IPS DF 4.7 (cell line): ENCODE measurements at regions not wholly inside any gene's neighbourhood (a gene's known extent, or its start where the extent isn't known, plus 50 kb on each side); places are given as distances from the start of the nearest gene placed in this dataset.
"Not testable (repeated sequence)": the region's sequence is repeated elsewhere in the genome, so short reads cannot be mapped to it uniquely, and the experiment has no call there.

ENCODE experiments used
- DNase-seq: peaks from one replicate; pipeline ENCODE4 v3.0.0-alpha.2; 2013; ENCODE audit warnings: low spot score; ENCODE audit errors: extremely low read depth

- no peak for DNase-seq
Measured at GRCh38 chr7:20839196-20839735, 52.6 kb upstream of the SP8 start.

GRCh38 chr7:20839987-20840386, 53.3 kb upstream of the SP8 start:
- no peak for DNase-seq

DNA sequence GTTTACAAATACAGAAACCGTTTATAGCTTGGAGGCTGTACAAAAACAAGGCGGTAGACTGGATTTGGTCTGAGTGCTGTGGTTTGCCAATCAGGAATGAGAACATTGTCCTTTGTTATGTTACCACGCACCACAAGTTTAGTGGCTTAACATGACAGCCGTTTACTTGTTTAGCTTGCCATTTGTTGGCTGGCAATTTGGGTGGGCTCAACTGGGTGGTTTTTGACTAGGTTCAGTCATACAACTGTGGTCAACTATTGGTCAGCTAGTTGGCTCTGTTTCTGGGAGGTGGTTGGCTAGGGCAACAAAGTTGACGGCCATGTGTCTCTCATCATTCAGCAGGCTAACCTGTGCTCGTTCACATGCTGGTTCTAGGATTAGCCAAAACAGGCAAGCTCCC, 60.1 kb upstream of the SP8 start:
- DNase-seq: no peak

DNA sequence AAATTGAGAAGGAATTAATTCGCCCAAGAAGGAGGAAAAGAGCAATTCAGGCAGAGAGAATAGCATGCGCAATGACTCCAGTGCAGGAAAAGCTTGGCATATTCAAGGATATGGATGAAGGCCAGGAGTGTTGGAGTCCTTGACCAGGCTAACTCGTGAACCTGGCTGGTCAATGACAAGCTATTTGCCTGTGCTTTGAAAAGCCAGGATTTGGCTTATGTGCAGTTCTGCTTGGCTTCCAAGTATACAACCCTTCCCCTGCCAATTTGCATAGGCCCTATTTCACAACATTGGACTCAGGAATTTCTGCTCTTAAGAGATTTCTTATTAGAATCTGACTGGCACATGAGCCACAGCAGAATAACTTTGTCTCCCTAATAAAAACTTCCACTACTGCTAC, 72.3 kb upstream of the SP8 start:
- DNase-seq: no peak

DNA sequence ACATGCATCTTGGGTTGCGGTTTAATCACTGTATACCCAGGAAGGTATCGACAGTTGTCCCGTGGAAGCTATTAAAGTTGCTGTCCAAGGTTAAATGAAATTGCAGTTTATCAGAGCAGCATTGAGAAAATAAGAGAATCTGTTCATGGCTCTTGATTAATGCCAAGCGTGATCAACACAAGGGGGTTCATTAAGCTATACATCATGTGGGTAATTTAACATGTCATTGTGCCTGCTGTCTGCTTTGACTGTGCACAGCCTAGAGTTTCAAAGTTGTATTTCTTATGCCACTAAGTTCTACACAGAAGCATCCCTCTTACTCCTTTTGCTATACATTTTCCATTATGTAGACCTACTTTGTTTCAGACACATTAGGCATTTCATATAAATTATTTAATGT, 74.8 kb upstream of the SP8 start:
- no peak for DNase-seq

DNA sequence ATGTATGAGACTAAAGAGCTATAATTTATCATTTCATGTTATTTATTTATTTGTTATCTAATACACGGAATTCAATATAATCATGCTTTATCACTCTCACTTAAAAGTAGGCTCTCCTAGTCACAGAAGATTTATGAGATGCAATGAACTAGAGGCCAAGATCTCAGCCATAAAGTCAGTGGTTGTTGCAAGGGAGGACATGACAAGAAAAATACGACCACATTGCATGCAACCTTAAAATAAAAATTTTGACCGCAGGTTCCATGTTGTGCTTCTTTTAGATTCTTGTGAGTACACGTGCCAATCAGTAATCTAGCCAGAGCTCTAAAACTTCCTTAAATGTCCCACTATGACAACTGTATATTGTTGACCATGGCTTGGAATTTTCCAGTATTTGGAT, 75.9 kb upstream of the SP8 start:
- DNase-seq: no peak

GRCh38 chr7:20864221-20864620, 77.5 kb upstream of the SP8 start:
- no peak for DNase-seq

- DNase-seq: no peak
Measured at GRCh38 chr7:20865684-20866083, 79.0 kb upstream of the SP8 start.

DNA sequence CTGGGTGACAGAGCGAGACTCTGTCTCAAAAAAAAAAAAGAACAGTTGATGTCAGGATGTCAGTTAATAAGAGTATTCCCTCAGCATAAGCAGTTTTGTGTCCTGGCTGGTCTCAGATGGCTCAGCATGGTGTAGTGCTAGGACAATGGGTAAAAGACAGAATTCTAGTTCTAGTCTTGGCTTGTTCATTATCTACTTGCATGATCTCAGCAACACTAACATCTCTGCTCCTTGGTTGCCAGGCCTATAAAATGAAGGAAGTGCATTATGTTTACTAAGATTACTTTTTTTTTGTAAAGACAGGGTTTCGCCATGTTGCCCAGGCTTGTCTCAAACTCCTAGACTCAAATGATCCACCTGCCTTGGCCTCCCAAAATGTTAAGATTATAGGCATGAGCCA, 84.3 kb upstream of the SP8 start:
- no peak for DNase-seq

- DNase-seq: no peak
Measured at GRCh38 chr7:20892776-20893175, 106.1 kb upstream of the SP8 start.

GRCh38 chr7:20894806-20895205, 108.1 kb upstream of the SP8 start:
- DNase-seq: no peak

DNA sequence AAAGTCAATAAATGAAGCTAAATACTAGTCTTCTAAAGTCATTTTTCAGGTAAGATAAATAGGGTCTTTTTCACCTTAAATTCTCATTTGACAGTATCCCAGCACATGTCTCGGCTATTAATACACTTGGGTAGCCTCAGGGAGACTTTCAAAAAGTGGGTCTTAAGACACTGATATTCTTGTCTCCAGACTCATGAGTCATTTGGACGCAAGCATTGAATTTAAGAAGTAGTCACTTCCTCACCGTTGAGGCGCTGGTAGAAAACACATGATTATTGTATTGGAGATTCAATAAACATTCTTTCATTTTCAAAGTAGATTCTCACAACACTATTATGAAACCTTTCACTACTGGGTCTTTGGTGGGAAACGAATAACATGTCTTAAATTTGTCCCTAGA, 108.9 kb upstream of the SP8 start:
- no peak for DNase-seq

DNA sequence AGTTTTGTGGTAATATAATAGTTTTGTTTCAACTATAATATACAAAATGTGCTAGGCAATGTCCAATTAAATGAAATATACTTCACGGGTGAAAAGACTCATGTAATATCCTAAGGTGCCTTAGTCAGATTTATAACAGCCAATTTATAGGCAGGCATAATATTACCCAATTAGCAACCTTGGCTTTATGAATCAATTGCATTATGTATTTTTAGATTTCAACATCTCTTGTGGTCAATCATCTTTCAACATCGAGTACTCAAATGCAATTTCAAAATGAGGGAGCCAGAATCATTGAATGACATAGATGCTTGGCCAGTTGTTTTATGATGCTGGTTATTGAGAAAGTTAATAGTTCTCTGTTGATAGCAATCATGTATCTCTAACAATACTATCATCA, 110.3 kb upstream of the SP8 start:
- no peak for DNase-seq

DNA sequence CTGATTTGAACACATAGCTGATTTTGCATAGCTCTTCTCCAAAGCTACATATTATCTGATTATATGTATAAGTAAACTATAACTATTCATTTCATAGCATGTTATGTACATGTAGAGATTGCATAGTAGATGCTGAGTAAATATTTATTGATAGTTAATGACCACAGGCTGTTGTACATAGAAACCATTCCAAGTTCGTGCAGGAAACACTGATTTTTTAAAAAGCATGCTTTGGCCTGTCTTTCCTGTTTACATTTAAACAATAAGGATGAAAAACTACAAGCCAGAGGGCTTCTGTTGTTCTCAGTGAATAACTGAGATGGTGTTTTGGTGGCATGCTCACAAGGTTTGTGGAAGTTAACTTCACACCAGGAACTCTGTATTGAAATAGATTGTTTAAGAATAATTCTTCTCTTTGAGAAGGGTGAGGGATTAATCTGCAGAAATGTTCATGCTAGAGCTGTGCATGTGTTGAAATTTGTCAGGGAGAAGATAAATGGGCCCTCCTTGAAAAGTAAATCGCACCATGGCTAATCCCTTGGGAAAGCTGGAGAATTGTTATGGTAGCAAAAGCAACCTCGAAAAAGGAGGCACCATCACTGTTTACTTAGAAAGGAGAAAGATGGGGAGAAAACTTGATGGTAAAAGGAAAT, 120.2 kb upstream of the SP8 start:
- no peak for DNase-seq

DNA sequence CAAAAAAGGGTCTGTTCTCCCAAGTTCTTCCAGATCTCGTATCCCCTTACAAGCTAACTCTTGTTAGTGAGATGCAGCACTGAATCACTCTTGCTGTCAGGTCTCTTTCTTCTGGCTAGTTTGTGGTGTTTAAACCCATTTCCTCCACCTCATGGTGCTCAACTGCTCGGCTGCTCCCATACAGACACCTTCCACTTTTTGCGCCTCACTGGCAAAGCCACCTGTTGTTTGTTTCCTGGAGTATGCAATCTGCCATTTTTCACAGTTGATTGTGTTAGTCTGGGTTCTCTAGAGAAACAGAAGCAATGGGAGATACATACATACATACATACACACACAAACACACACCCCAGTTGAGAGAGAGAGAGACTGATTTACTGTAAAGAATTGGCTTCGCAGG, 124.4 kb upstream of the SP8 start:
- DNase-seq: no peak

DNA sequence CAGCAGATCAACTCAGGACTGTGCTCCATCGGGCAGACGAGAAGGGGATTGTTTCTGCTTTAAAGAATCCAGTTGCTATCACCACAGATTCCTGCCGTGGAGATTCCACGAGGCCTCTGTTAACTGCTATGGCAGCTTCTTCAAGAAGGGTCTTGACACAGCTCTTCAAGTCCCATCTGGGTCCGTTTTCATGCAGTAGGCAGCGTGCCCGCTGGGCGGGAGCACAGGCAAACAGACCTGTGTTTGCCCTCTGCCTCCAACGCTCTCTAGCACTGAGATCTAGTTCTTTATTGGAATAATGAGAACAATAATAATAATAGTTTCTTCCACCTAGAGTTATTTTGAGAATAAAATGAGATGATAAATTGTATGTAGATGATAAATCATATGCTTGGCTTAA, 127.2 kb upstream of the SP8 start:
- DNase-seq: no peak

DNA sequence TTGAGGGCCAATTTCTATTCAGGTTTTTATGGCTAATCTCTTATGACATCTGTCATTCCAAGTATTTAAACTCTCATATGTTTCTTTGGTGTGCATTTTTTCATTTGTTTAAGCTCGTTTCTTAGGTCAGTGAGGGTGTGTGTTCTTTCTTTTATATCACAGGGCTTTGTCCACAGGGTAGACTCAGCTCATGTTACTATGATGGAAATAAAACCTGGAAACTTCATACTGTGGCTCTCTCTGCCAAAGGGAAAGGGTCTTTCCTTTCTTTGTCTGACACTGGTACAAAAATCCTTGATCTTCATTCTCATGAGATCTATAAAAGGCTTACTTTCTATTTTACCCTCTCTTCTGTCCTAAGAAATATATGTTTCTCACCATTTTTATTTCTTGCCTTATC, 129.6 kb upstream of the SP8 start:
- DNase-seq: no peak

DNA sequence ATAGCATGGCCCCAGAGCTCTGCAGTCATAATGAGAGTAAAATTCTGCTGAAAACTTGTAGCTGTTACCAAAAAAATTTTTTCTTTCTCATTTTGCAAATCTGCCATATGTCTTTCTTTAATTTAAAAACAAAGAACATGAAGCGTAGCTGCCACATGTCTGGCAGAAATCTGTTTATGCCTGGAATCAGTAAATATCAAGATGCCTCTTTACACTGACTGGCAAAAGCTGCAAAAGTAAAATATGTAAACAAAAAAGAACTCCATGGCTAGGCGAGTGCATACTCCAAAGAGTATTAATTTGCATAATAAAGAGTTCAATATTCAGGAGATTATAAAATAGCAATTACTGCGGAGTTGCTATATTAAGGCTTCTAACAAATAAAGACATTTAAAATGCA, 130.9 kb upstream of the SP8 start:
- no peak for DNase-seq

DNA sequence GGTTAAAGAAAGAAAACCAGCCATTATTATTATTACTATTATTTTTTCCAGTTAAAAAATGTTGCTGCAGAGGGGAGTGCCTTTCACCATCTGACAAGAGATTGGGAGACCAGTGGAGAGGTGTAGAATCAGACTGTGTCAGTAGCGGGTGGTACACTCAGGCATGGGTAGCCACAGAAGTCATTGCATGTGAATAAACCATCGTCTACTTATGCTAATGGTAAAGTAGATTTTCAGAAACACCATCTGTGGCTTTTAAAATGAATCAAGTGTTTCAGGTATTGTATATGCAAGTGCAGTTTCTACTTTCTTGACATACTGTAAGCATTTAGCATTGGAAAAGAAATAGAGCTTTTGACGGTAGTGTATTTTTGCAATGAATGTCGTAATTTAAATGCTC, 131.5 kb upstream of the SP8 start:
- no peak for DNase-seq

GRCh38 chr7:20927178-20927577, 140.5 kb upstream of the SP8 start:
- DNase-seq: not testable (repeated sequence)

DNA sequence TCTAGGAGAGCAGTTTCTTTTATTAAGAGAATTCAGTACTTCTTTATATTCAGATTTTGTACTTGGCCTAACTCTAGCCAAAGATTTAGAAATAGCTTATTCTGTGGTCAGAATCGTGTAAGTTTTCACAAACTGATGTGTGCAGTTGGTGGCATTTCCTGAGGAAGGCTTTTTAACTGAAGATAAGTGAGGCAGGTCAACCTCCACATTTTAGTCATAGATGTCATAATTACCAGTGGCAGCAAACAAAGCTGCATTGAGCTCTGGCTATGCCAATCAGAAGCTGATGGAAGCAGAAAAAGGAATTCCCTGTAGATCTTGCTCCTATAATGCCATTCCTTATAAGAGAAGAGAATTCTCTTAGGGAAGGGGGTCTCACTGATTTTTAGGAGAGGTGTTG, 141.3 kb upstream of the SP8 start:
- DNase-seq: no peak

- no peak for DNase-seq
Measured at GRCh38 chr7:20929199-20929598, 142.5 kb upstream of the SP8 start.

DNA sequence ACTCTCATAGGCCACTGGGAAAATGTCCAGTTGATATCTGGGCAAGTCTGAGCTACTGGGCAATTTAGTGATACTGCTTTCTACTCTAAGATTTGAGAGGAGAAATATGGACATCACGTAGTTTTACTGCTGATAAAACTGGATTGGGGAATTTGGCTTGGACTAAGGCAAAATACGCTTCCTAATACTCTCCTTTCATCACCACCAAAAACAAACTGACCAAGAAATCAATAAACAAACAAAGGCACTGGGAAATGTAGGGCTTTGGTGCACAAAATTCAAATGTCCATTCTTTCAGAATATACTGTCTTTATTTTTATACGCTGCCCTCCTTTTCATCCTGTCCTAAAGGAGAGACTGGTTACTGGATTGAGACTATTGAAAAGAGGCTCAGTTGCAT, 145.1 kb upstream of the SP8 start:
- DNase-seq: no peak
